NCI-H2227 treated with DMSO at 0.1 percent for 48 hours (cell line): ENCODE measurements at regions not wholly inside any gene's neighbourhood (a gene's known extent, or its start where the extent isn't known, plus 50 kb on each side); places are given as distances from the start of the nearest gene placed in this dataset.
A peak's percentile ranks its signal among the peaks of the same experiment; 100 is the strongest.

Experiments used
- DNase-seq: peaks from one replicate; lab custom pipeline; 2025; lab: John Stamatoyannopoulos, UW

- DNase-seq = no peak
Observed at GRCh38 chr6:12383448-12383847, 93.3 kb downstream of the EDN1 start.

DNA sequence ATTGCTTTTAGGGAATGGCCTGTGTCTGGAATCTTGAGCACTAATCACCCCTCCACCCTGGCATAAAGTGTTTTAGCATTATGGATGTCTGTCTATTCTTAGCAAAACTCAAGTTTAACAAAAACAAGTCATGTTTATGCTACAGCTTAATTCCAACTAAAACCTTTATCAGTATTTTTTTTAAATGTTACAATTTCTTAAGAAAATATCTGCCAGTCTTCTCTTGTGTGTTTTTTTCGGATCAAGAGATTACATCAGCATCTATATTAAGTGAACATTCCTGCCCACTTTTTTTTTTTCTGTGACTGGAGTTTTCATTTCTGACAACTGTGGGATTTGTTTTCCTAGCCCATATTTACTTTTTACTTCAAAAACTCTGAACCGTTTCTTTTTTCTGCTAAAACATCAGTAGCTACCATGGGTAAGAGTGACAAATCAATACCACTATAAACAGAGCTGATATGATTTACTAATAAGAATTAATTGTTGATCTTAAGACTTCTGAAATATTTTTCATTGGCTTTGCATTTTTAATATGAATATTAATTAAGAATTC, 94.3 kb downstream of the EDN1 start:
- DNase-seq = no peak

- no peak for DNase-seq
Observed at GRCh38 chr6:12385316-12385715, 95.2 kb downstream of the EDN1 start.

DNA sequence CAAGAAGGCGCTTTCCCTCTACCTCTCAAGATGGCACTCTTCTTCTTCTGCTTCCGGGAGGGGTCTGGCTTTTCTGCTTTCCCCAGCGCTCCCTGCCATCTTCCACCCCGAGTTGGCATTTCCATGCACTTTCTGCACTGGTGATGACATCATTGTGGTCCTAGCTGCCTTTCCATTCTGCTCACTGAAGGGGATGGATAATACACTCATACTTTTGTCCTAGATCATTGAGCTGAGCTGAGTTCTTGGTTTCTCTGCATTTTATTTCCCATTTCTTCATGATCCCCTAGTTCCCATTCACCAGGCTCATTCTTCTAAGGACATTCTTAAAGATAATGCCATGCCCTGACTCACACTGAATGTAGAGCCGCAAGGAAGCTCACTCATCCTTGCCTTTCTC, 96.7 kb downstream of the EDN1 start:
- no peak for DNase-seq

DNA sequence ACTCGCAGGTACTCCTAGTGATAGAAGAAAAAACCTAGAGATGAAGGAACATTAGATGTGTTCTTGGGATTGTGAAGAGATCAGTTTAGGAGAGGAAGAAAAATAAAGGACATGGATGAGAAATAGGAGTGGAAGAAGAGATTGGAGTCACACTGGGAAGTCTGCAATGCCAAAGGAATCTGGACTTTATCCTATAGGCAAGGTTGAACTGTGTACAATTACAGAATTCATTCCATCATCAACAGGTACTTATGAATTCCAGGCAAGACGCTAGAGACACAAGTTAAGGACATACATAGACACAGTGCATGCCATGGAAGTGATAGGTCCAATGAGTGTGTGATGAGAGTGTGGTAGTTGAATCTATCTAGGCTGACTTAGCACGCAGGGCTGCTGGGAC, 101.3 kb downstream of the EDN1 start:
- no peak for DNase-seq

- no peak for DNase-seq
Observed at GRCh38 chr6:12392490-12392889, 102.3 kb downstream of the EDN1 start.

DNA sequence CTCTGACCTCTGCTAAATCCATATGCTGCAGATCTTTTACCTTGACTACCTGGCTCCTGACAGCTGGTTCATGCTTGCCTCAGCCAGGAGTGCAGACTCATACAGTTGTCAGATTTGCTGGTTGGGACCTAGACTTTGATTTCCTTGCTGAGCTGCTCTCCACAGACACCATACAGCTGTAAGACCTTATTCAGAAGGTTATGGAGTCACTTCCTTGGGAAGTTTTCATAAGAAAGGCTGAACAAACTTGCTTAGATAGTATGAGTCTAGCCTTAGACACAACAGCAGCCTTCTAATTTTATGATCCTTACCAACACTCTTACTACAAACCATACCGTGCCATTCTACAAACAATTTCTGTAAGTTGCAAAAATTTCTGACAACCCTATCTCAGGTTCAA, 102.9 kb downstream of the EDN1 start:
- no peak for DNase-seq

DNA sequence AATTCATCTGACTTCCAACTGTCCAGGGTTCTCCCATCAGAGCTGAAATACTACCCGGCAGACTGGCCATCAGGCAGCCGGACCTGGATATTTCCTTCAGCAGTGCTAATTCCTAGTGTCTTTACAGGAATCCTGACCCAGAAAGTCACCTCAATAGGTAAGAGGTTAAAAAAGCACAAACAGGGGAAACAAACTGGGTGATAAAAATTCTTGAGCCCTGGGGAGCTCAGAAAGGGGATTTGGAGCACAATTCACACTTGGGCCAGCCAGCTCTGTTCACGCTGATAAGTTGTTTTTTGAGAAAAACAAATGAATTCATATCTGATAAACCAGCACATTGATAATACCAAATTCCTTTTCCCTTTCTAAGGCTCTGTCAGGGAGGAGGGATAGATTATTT, 104.0 kb downstream of the EDN1 start:
- DNase-seq = no peak

GRCh38 chr6:12395898-12396297, 105.7 kb downstream of the EDN1 start:
- no peak for DNase-seq

DNA sequence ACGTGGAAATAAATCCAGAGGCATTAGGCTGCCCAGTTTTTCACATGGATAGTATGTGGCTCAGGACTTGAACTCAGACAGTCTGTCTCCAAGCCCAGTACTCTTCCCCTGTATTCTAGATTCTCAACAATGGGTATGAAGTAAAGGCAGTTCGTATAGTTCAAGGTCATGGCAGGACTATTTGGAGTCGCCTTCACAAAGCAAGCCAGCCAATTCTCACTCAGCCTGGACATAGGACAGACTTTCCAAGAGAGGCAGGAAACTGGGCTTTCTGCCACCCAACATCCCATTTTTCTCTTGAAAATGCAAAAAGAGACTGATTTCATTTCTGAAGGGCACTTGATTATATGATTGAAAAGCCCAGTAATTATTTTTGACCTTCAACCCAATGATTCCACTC, 111.0 kb downstream of the EDN1 start:
- DNase-seq = no peak

- DNase-seq = no peak
Observed at GRCh38 chr6:12403201-12403826, 113.2 kb downstream of the EDN1 start.

GRCh38 chr6:12403947-12404647, 113.9 kb downstream of the EDN1 start:
- DNase-seq = no peak

DNA sequence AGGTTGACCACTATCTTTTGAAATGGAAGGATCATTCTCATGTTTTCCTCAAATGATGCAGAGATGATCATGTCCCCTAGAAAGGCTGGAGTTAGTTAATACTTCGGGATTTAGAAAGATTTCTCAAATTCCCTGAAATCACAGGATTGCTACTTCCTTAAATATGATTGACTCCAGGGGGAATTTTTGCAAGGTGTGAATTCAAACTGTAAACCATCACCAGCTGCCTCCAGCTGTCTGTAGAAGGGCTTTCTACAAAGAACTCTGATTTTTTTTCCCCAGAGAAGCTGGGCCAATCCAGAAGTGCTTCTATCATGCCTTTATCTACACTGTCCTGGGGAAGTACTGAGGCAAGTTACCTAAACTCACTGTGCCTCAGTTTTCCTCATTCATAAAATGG, 114.5 kb downstream of the EDN1 start:
- DNase-seq = no peak

GRCh38 chr6:12408752-12409151, 118.6 kb downstream of the EDN1 start:
- peak; percentile 26 for DNase-seq

DNA sequence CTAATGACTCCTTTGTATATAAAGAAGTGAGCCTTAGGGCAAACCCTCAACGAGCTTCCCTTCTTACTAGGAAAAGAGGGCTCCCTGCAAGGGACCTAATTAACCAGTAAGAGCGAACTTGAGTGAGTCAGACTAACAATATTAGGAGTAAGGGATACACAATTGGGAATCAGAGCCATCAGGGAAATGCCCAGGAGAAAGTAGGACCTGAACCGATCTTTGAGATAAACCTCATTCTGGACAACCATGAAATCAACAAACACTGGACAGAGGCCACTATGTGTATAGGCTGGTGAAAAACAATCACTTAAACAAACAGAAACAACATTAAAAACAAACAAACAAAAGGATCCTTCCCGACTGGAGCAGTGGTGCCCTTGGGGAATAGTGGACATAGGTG, 120.8 kb downstream of the EDN1 start:
- no peak for DNase-seq

DNA sequence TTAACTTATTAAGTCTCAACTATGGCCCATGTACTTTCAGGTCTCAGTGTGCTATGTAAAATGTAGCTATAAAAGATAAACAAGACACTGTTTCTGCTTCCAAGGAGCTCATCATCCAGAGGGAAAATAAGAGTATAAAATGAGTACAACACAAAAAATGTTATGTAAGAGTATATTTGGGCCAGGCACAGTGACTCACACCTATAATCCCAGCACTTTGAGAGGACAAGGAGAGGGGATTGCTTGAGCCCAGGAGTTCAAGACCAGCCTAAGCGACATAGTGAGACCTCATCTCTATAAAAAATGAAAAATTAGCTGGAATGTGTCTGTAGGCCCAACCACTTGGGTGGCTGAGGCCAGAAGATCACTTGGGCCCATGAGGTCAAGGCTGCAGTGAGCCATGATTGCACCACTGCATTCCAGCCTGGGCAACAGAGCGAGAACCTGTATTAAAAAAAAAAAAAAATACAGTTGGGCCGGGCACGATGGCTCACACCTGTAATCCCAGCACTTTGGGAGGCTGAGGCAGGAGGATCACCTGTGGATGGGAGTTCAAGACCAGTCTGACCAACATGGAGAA, 124.0 kb downstream of the EDN1 start:
- no peak for DNase-seq

GRCh38 chr6:12415980-12416598, 125.9 kb downstream of the EDN1 start:
- no peak for DNase-seq

DNA sequence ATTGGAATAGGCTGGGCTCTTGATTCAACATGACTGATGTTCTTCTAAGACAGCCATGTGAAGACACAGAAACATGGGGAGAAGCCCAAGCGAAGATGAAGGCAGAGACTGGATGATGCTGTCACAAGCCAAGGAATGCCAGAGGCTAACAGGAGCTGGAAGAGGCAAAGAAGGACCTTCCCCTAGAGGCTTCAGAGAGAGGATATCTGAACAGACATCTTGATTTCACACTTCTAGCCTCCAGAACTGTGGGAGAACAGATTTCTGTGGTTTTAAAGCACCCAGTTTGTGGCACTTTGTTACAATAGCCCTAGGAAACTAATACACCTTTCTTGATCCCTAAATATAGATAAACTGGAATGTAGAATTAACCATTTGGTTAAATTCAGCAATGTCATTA, 127.0 kb downstream of the EDN1 start:
- DNase-seq = no peak

- DNase-seq = no peak
Observed at GRCh38 chr6:12418946-12419345, 128.8 kb downstream of the EDN1 start.

- DNase-seq = peak; percentile 44
Observed at GRCh38 chr6:12419631-12420272, 129.6 kb downstream of the EDN1 start.

- DNase-seq = no peak
Observed at GRCh38 chr6:12420626-12421025, 130.5 kb downstream of the EDN1 start.

- no peak for DNase-seq
Observed at GRCh38 chr6:12421596-12421995, 131.4 kb downstream of the EDN1 start.
